HG02885 (cell line): ENCODE measurements at regions not wholly inside any gene's neighbourhood (a gene's known extent, or its start where the extent isn't known, plus 50 kb on each side); places are given as distances from the start of the nearest gene placed in this dataset.
"Not testable (repeated sequence)": the region's sequence is repeated elsewhere in the genome, so short reads cannot be mapped to it uniquely, and the experiment has no call there.

Source experiments
- ATAC-seq: cut with Tn5 transposase; IDR thresholded peaks from one replicate; pipeline ENCODE4 v1.9.1; 2021; ENCODE audit warnings: mild to moderate bottlenecking; ENCODE audit not compliant: unreplicated experiment, poor library complexity

DNA sequence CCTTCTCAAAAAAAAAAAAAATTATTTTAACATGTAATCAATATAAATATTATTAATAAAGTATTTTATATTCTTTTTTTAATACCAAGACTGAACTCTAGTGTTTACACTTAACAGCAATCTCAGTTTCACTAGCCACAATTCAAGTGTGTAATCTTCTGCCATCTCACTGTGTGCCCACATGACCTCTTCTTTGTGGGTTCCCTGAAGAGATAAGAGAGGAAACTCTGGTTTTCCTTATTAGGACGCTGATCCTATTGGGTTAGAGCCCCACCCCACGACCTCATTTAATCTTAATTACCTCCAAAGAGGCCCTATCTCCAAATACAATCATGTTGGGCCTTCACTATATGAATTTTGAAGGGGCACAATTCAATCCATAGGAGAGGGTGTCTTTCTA lies 177.6 kb downstream of the STK31 start:
- ATAC-seq: no peak

DNA sequence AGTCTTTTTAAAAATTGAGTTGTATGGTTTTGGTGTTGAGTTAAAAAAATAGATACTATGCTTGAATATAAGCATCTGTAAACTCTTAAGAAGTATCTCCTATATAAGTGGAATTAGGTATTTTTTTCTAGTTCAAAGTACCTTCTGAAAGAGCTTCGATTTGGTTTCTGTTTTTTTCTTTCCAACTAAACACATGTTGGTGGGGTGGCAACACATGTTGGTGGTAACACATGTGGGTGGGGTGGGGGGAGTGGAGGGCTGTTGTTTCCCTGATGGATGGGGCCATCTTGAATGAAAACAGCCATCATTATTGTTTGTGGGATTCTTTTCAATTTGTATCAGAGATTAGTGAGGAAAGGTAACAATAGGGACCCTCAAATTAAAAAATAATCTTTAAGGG lies 178.9 kb downstream of the STK31 start:
- ATAC-seq: no peak

GRCh38 chr7:23889566-23889965 lies 179.5 kb downstream of the STK31 start:
- ATAC-seq: no peak

GRCh38 chr7:23892019-23892418 lies 182.0 kb downstream of the STK31 start:
- no peak for ATAC-seq

DNA sequence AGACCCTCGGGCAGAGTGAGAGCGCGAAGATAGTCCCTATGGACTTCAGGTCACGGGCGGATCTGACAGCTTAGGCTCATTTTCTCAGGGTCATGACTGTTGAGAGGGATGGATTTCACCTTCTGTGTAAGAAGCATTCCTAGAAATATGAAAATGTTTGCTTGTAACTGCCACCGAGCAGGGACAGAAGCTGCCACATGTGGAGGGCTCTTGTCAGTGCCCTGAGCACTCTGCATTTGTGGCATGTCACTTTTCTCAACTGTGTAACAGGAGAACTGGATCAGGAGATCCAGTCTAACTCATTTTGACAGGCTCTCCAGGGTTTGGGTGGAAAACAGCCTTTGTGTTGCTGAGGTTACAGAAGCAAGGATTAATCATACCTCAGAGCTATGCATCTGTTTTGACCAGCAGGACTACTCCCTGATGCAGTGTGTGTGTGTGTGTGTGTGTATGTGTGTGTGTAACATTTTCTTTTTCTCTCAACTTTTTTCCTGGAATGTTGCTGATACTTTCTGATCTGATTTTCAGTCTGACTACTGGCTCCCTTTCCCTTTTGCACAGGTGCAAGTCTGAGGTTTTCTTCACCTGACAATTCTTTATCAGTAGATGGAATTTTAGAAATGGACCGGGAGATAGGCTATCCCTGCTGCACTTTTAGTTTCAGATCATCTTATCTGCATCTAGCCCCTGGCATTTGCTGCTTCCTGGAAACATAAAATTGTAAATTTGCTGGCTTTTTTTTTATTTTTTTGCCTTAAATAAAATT lies 183.3 kb downstream of the STK31 start:
- ATAC-seq: no peak

- no peak for ATAC-seq
Observed at GRCh38 chr7:23893942-23894891, 184.2 kb downstream of the STK31 start.

- ATAC-seq: no peak
Observed at GRCh38 chr7:23894892-23895569, 185.0 kb downstream of the STK31 start.

GRCh38 chr7:23895666-23896096 lies 185.7 kb downstream of the STK31 start:
- ATAC-seq: no peak

GRCh38 chr7:23898619-23899018 lies 188.6 kb downstream of the STK31 start:
- ATAC-seq: no peak

DNA sequence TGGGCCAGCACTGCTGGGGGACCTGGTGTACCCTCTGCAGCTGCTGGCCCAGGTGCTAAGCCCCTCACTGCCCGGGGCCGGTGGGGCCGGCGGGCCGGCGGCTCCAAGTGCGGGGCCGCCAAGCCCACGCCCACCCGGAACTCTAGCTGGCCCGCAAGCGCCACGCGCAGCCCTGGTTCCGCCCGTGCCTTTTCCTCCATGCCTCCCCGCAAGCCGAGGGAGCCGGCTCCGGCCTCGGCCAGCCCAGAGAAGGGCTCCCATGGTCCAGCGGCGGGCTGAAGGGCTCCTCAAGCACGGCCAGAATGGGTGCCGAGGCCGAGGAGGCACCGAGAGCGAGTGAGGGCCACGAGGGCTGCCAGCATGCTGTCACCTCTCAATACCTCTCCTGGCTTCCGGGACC lies 194.9 kb downstream of the STK31 start:
- not testable (repeated sequence) for ATAC-seq

GRCh38 chr7:23907012-23907411 lies 197.0 kb downstream of the STK31 start:
- ATAC-seq: no peak

- no peak for ATAC-seq
Observed at GRCh38 chr7:23909426-23909825, 199.4 kb downstream of the STK31 start.

- ATAC-seq: no peak
Observed at GRCh38 chr7:23912065-23912464, 202.0 kb downstream of the STK31 start.

GRCh38 chr7:23913016-23913415 lies 203.0 kb downstream of the STK31 start:
- ATAC-seq: no peak

- ATAC-seq: no peak
Observed at GRCh38 chr7:23915236-23915635, 205.2 kb downstream of the STK31 start.

DNA sequence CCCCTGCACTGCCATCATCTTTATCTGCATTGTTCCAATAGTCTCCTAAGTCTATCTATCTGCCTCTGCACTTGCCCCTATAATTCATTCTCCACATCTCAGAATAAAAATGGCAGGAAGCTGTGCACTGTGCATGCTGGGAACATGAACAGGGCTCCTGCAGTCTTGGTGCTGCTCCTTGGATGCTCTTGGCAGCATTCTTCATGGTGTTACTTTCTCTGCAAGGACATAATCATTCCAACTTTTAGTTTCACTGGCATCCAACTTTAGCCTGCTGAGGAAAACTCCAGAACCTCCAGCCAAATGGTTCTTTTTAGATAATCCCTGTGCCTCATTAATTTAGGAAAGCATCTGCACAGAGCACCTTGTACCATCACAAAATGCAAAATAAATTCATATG lies 208.3 kb downstream of the STK31 start:
- ATAC-seq: no peak

DNA sequence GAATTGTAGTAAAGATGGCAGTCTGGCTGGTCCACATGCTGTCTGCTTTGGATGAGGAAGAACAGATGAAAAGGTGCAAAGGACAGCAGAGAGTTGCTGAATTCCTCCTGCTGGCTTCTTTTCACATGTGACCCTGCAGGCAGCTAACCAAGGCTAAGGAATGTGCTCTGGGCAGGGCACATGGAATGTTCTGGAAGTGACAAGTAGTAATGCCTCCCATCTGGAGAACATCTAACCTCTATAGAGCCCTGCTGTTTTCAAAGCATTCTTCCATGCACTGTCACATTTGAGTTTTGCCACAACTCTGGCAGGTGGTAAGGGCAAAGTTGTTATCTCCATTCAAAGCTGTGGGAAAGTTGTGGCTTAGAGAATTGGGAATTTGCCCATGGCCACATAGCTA lies 208.8 kb downstream of the STK31 start:
- ATAC-seq: no peak

DNA sequence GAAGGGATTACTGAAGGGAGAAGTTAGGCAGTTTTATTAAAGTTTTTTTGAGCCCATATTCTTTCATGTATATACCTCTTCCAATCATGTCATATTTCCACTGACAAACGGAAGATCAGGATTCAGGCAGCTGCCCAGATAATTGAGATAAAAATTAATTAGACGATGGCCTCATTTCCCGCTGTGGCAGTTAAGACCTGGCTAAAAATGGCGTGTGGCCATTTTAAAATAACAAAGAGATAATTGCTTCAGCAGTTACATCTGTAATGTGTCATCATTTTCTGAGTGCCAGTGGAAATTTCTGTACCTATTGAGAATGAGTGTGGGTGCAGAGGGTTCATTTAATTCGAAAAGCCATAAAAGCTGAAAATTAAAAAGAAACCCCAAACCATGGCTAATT lies 215.1 kb downstream of the STK31 start:
- no peak for ATAC-seq

GRCh38 chr7:23927709-23928417 lies 217.8 kb downstream of the STK31 start:
- no peak for ATAC-seq

DNA sequence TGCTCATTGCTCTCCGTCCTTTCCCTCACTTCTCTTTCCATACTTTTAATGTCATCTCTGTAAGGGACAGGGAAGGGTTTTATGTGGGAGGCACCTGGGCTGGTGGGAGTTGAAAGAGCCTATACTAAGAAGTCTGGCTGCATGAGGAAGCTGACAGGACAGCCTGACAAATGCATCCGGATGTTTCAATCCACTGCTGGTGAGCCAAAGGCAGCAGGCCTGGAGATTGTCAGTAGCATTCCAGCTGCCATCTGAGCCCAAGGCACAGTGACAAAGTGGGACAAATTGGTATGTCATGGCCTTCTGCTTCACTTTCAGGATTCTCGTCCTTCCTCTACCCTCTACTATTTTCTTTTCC lies 218.4 kb downstream of the STK31 start:
- no peak for ATAC-seq
